ENCODE measurements at regions not wholly inside any gene's neighbourhood (a gene's known extent, or its start where the extent isn't known, plus 50 kb on each side); places are given as distances from the start of the nearest gene placed in this dataset.
"Not testable (repeated sequence)": the region's sequence is repeated elsewhere in the genome, so short reads cannot be mapped to it uniquely, and the experiment has no call there.

DNA sequence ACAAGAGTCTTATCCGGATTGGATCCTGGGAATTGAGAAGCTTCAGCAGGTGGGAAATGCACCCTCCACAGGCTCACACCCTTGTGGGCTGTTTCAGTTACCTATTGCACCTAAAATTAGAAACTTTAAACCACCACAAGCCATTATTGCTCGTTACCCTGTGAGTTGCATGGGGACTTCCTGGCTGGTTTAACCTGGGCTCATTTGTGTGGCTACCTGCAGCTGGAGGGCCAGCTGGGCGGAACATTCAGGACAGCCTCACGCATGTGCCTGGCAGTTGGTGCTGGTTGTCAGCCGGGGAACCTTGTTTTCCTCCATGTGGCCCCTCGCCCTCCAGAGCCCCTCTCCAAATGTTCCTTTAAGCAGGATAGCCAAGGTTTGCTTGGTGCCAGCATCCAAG, 118.5 kb upstream of the DEFB108B start:
- H4K20me1 ChIP-seq (ENCODE audit: insufficient read depth, low read length); H3K4me3 ChIP-seq (ENCODE audit: low read depth, low read length, poor library complexity, severe bottlenecking); H3K9me2 ChIP-seq (ENCODE audit: low read depth, low read length); H3K4me1 ChIP-seq (ENCODE audit: insufficient read depth, low read length, severe bottlenecking); H3F3A ChIP-seq (ENCODE audit: insufficient read depth, low read length); H2AFZ ChIP-seq (ENCODE audit: low read length); H3K9ac ChIP-seq (ENCODE audit: low read length); H3K36me3 ChIP-seq (ENCODE audit: insufficient read depth, low read length); H3K27ac ChIP-seq (ENCODE audit: low read depth, low read length, poor library complexity, severe bottlenecking); H3K4me2 ChIP-seq (ENCODE audit: low read length); H3K27me3 ChIP-seq (ENCODE audit: insufficient read depth, low read length); H3K9me3 ChIP-seq (ENCODE audit: low read length); H3K79me2 ChIP-seq (ENCODE audit: insufficient read depth, low read length): not testable (repeated sequence)

DNA sequence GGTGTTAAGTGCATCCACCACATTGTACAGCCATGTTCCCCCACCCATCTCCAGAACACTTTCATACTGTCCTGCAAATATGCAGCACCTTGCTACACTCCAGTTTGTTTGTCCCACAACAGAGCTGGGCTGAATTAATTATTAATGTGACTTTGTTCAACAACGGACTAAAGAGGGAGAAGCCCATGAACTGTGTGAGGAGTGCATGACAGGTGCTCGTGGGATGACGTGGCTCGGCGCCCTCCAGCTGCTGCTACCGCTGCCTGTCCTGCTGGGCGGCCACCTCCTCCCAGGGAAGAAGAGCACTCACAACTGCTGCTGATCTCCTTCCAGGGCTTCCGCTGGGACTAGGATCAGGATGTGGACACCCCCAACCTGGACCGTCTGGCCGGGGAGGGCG, 111.2 kb upstream of the DEFB108B start:
- H3K27ac ChIP-seq (ENCODE audit: low read depth, low read length, poor library complexity, severe bottlenecking); H3K9ac ChIP-seq (ENCODE audit: low read length); H3K27me3 ChIP-seq (ENCODE audit: insufficient read depth, low read length); H3K9me2 ChIP-seq (ENCODE audit: low read depth, low read length); H2AFZ ChIP-seq (ENCODE audit: low read length); H3K9me3 ChIP-seq (ENCODE audit: low read length); H3F3A ChIP-seq (ENCODE audit: insufficient read depth, low read length); H3K79me2 ChIP-seq (ENCODE audit: insufficient read depth, low read length); H3K36me3 ChIP-seq (ENCODE audit: insufficient read depth, low read length); H3K4me3 ChIP-seq (ENCODE audit: low read depth, low read length, poor library complexity, severe bottlenecking); H3K4me1 ChIP-seq (ENCODE audit: insufficient read depth, low read length, severe bottlenecking); H4K20me1 ChIP-seq (ENCODE audit: insufficient read depth, low read length); H3K4me2 ChIP-seq (ENCODE audit: low read length): not testable (repeated sequence)

DNA sequence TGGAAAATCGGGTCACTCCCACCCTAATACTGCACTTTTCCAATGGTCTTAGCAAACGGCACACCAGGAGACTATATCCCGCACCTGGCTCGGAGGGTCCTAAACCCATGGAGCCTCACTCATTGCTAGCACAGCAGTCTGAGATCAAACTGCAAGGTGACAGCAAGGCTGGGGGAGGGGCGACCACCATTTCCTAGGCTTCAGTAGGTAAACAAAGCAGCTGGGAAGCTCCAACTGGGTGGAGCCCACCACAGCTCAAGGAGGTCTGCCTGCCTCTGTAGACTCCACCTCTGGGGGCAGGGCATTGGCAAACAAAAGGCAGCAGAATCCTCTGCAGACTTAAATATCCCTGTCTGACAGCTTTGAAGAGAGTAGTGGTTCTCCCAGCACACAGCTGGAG, 109.0 kb upstream of the DEFB108B start:
- H3K27me3 ChIP-seq (ENCODE audit: insufficient read depth, low read length); H3K9me2 ChIP-seq (ENCODE audit: low read depth, low read length); H2AFZ ChIP-seq (ENCODE audit: low read length); H3K9me3 ChIP-seq (ENCODE audit: low read length); H3K4me2 ChIP-seq (ENCODE audit: low read length); H4K20me1 ChIP-seq (ENCODE audit: insufficient read depth, low read length); H3K9ac ChIP-seq (ENCODE audit: low read length); H3K79me2 ChIP-seq (ENCODE audit: insufficient read depth, low read length); H3K27ac ChIP-seq (ENCODE audit: low read depth, low read length, poor library complexity, severe bottlenecking); H3K4me3 ChIP-seq (ENCODE audit: low read depth, low read length, poor library complexity, severe bottlenecking); H3F3A ChIP-seq (ENCODE audit: insufficient read depth, low read length); H3K4me1 ChIP-seq (ENCODE audit: insufficient read depth, low read length, severe bottlenecking); H3K36me3 ChIP-seq (ENCODE audit: insufficient read depth, low read length): not testable (repeated sequence)

DNA sequence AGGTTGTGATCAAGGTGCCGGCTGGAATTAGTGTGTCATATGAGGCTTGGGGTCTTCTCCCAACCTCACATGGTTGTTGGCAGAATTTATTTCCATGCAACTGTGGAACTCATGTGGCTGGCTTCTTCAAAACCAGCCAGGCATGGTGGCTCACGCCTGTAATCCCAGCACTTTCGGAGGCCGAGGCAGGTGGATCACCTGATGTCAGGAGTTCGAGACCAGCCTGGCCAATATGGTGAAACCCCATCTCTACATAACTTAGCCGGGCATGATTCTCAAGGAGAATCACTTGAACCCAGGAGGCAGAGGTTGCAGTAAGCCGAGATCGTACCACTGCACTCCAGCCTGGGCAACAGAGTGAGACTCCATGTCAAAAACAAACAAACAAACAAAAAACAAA, 102.3 kb upstream of the DEFB108B start:
- not testable (repeated sequence) for H3K9me3 ChIP-seq (ENCODE audit: low read length); H3K9me2 ChIP-seq (ENCODE audit: low read depth, low read length); H3F3A ChIP-seq (ENCODE audit: insufficient read depth, low read length); H3K36me3 ChIP-seq (ENCODE audit: insufficient read depth, low read length); H3K79me2 ChIP-seq (ENCODE audit: insufficient read depth, low read length); H3K9ac ChIP-seq (ENCODE audit: low read length); H3K4me2 ChIP-seq (ENCODE audit: low read length); H2AFZ ChIP-seq (ENCODE audit: low read length); H3K27ac ChIP-seq (ENCODE audit: low read depth, low read length, poor library complexity, severe bottlenecking); H3K4me1 ChIP-seq (ENCODE audit: insufficient read depth, low read length, severe bottlenecking); H3K4me3 ChIP-seq (ENCODE audit: low read depth, low read length, poor library complexity, severe bottlenecking); H4K20me1 ChIP-seq (ENCODE audit: insufficient read depth, low read length); H3K27me3 ChIP-seq (ENCODE audit: insufficient read depth, low read length)

DNA sequence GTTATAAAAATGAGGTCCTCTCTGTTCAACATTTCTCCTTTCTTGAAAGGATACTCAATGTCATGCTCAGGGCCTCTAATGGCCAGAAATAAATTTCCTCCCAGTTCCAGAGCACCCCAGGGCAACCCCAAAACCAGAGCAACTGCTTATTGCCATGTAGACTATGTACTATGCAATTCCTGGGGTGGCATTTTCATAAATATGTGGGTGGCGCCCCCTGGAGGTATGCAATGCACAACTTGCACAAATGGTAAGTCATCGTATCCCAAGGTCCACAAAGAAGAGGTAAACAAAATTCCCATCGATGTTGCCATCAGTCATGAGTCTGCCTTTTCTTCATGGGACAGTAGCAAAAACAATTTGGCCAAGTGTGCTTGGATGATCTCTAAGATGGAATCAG, 98.6 kb upstream of the DEFB108B start:
- H3K9me2 ChIP-seq (ENCODE audit: low read depth, low read length); H3K79me2 ChIP-seq (ENCODE audit: insufficient read depth, low read length); H3K27me3 ChIP-seq (ENCODE audit: insufficient read depth, low read length); H3K9ac ChIP-seq (ENCODE audit: low read length); H3K9me3 ChIP-seq (ENCODE audit: low read length); H3K36me3 ChIP-seq (ENCODE audit: insufficient read depth, low read length); H4K20me1 ChIP-seq (ENCODE audit: insufficient read depth, low read length); H3K4me2 ChIP-seq (ENCODE audit: low read length); H3K27ac ChIP-seq (ENCODE audit: low read depth, low read length, poor library complexity, severe bottlenecking); H3F3A ChIP-seq (ENCODE audit: insufficient read depth, low read length); H3K4me3 ChIP-seq (ENCODE audit: low read depth, low read length, poor library complexity, severe bottlenecking); H2AFZ ChIP-seq (ENCODE audit: low read length); H3K4me1 ChIP-seq (ENCODE audit: insufficient read depth, low read length, severe bottlenecking): not testable (repeated sequence)

DNA sequence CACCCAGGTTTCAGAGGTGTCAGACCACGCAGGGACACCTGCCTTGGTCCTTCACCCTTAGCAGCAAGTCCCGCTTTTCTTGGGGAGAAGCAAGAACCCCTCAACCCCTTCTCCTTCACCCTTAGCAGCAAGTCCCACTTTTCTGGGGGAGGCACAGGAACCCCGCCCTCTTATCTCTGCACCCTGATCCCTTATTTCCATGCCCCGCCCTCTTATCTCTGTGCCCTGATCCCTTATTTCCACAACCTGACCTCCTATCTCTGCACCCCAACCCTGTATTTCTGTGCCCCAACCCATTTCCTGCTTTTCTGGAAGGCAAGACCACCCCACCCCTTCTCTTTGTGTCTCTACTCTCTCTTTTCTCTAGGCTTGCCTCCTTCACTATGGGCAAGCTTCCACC, 94.7 kb upstream of the DEFB108B start:
- not testable (repeated sequence) for H3F3A ChIP-seq (ENCODE audit: insufficient read depth, low read length); H3K27ac ChIP-seq (ENCODE audit: low read depth, low read length, poor library complexity, severe bottlenecking); H4K20me1 ChIP-seq (ENCODE audit: insufficient read depth, low read length); H3K27me3 ChIP-seq (ENCODE audit: insufficient read depth, low read length); H3K9me2 ChIP-seq (ENCODE audit: low read depth, low read length); H3K9me3 ChIP-seq (ENCODE audit: low read length); H3K4me1 ChIP-seq (ENCODE audit: insufficient read depth, low read length, severe bottlenecking); H3K4me2 ChIP-seq (ENCODE audit: low read length); H2AFZ ChIP-seq (ENCODE audit: low read length); H3K4me3 ChIP-seq (ENCODE audit: low read depth, low read length, poor library complexity, severe bottlenecking); H3K36me3 ChIP-seq (ENCODE audit: insufficient read depth, low read length); H3K9ac ChIP-seq (ENCODE audit: low read length); H3K79me2 ChIP-seq (ENCODE audit: insufficient read depth, low read length)

DNA sequence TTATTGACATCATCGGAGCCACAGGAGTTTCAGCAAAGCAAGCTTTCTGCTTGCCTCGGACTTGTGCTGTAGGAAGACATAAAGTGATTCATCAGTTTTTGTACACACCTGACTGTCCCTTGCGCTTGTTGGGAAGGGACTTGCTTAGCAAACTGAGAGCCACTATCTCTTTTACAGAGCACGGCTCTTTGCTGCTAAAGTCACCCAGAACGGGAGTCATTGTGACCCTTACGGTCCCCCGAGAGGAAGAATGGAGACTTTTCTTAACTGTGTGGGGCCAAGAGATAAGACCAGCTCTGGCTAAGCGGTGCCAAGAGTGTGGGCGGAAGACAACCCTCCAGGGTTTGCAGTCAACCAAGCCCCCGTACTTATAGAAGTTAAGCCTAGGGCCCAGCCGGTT, 89.6 kb upstream of the DEFB108B start:
- H3K4me1 ChIP-seq (ENCODE audit: insufficient read depth, low read length, severe bottlenecking); H2AFZ ChIP-seq (ENCODE audit: low read length); H3K4me3 ChIP-seq (ENCODE audit: low read depth, low read length, poor library complexity, severe bottlenecking); H3K27me3 ChIP-seq (ENCODE audit: insufficient read depth, low read length); H3K4me2 ChIP-seq (ENCODE audit: low read length); H3K36me3 ChIP-seq (ENCODE audit: insufficient read depth, low read length); H3K9ac ChIP-seq (ENCODE audit: low read length); H4K20me1 ChIP-seq (ENCODE audit: insufficient read depth, low read length); H3K9me2 ChIP-seq (ENCODE audit: low read depth, low read length); H3K27ac ChIP-seq (ENCODE audit: low read depth, low read length, poor library complexity, severe bottlenecking); H3F3A ChIP-seq (ENCODE audit: insufficient read depth, low read length); H3K9me3 ChIP-seq (ENCODE audit: low read length); H3K79me2 ChIP-seq (ENCODE audit: insufficient read depth, low read length): not testable (repeated sequence)

DNA sequence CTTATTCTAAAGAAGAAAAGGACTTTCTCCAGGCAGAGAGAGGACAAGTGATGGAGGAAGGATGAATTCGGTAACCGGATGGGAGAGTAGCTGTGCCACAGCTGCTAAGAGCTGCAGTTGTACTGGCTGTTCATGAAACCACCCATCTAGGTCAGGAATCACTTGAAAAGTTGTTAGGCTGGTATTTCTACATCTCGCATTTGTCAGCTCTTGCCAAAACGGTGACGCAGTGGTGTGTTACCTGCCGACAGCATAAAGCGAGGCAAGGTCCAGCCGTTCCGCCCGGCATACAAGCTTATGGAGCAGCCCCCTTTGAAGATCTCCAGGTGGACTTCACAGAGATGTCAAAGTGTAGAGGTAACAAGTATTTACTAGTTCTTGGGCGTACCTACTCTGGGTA, 87.3 kb upstream of the DEFB108B start:
- H3K4me1 ChIP-seq (ENCODE audit: insufficient read depth, low read length, severe bottlenecking); H3K27me3 ChIP-seq (ENCODE audit: insufficient read depth, low read length); H3K79me2 ChIP-seq (ENCODE audit: insufficient read depth, low read length); H3K9me3 ChIP-seq (ENCODE audit: low read length); H3K4me3 ChIP-seq (ENCODE audit: low read depth, low read length, poor library complexity, severe bottlenecking); H3K4me2 ChIP-seq (ENCODE audit: low read length); H3K9ac ChIP-seq (ENCODE audit: low read length); H3K36me3 ChIP-seq (ENCODE audit: insufficient read depth, low read length); H3F3A ChIP-seq (ENCODE audit: insufficient read depth, low read length); H4K20me1 ChIP-seq (ENCODE audit: insufficient read depth, low read length); H3K27ac ChIP-seq (ENCODE audit: low read depth, low read length, poor library complexity, severe bottlenecking); H2AFZ ChIP-seq (ENCODE audit: low read length); H3K9me2 ChIP-seq (ENCODE audit: low read depth, low read length): not testable (repeated sequence)

Data from OCI-LY1 (cell line).